Loucy (cell line): ENCODE measurements at regions not wholly inside any gene's neighbourhood (a gene's known extent, or its start where the extent isn't known, plus 50 kb on each side); places are given as distances from the start of the nearest gene placed in this dataset.
A peak's percentile ranks its signal among the peaks of the same experiment; 100 is the strongest.

Source experiments
- H2AFZ ChIP-seq: fragments of 200-600 bp; sonication (generic); 2 replicates; pipeline ENCODE4 v1.6.0; 2016; ENCODE audit warnings: antibody characterized with exemption, mild to moderate bottlenecking, low read length, moderate library complexity
- H3F3A ChIP-seq: fragments of 200-600 bp; 2 replicates; pipeline ENCODE4 v1.6.0; 2016; ENCODE audit warnings: antibody characterized with exemption, low read depth, mild to moderate bottlenecking
- H3K27me3 ChIP-seq: fragments of 200-600 bp; sonication (generic); 2 replicates; pipeline ENCODE4 v1.6.1; 2014; ENCODE audit warnings: low read length, mild to moderate bottlenecking; ENCODE audit not compliant: insufficient read depth, poor library complexity, severe bottlenecking
- H3K36me3 ChIP-seq: fragments of 200-600 bp; sonication (generic); 2 replicates; pipeline ENCODE4 v1.6.1; 2016; ENCODE audit warnings: low read length; ENCODE audit not compliant: insufficient read depth
- H3K4me1 ChIP-seq: fragments of 200-600 bp; sonication (generic); 2 replicates; pipeline ENCODE4 v1.5.1; 2014; ENCODE audit warnings: low read length, mild to moderate bottlenecking; ENCODE audit not compliant: insufficient read depth, poor library complexity, severe bottlenecking
- H3K4me2 ChIP-seq: fragments of 200-600 bp; sonication (generic); 2 replicates; pipeline ENCODE4 v1.6.0; 2014; ENCODE audit warnings: antibody characterized with exemption, low read length, low read depth, mild to moderate bottlenecking; ENCODE audit not compliant: poor library complexity, severe bottlenecking
- H3K4me3 ChIP-seq: fragments of 200-600 bp; sonication (generic); 2 replicates; pipeline ENCODE4 v1.5.1; 2014; ENCODE audit warnings: low read length, mild to moderate bottlenecking, mixed read lengths; ENCODE audit not compliant: poor library complexity, severe bottlenecking
- H3K79me2 ChIP-seq: fragments of 200-600 bp; sonication (generic); 2 replicates; pipeline ENCODE4 v1.6.1; 2014; ENCODE audit warnings: low read length; ENCODE audit not compliant: insufficient read depth
- H3K9ac ChIP-seq: fragments of 200-600 bp; sonication (generic); 2 replicates; pipeline ENCODE4 v1.6.0; 2014; ENCODE audit warnings: mild to moderate bottlenecking, low read depth, low read length, moderate library complexity; ENCODE audit not compliant: poor library complexity, severe bottlenecking
- H3K9me2 ChIP-seq: fragments of 200-600 bp; sonication (generic); replicated peaks from 2 replicates; pipeline ENCODE4 v1.6.1; 2016; ENCODE audit warnings: low read depth, low read length, mixed read lengths
- H3K9me3 ChIP-seq: fragments of 200-600 bp; sonication (generic); 2 replicates; pipeline ENCODE4 v1.6.1; 2014; ENCODE audit warnings: mild to moderate bottlenecking, antibody characterized with exemption, low read length, low read depth; ENCODE audit not compliant: insufficient read depth
- H4K20me1 ChIP-seq: fragments of 200-600 bp; sonication (generic); 2 replicates; pipeline ENCODE4 v1.6.0; 2014; ENCODE audit warnings: antibody characterized with exemption, low read length, mild to moderate bottlenecking; ENCODE audit not compliant: insufficient read depth, poor library complexity, severe bottlenecking
- EZH2phosphoT487 ChIP-seq: fragments of 200-600 bp; IDR thresholded peaks from 2 replicates; pipeline ENCODE4 v1.6.1; 2018; ENCODE audit warnings: antibody characterized with exemption, mild to moderate bottlenecking, moderate library complexity, borderline replicate concordance
- TF ChIP-seq, protein P1 (sequence below): fragments of 200-600 bp; sonication (generic); conservative IDR thresholded peaks from 2 replicates; pipeline ENCODE4 v1.5.1; 2014; ENCODE audit warnings: mild to moderate bottlenecking, antibody characterized with exemption, low read length

DNA sequence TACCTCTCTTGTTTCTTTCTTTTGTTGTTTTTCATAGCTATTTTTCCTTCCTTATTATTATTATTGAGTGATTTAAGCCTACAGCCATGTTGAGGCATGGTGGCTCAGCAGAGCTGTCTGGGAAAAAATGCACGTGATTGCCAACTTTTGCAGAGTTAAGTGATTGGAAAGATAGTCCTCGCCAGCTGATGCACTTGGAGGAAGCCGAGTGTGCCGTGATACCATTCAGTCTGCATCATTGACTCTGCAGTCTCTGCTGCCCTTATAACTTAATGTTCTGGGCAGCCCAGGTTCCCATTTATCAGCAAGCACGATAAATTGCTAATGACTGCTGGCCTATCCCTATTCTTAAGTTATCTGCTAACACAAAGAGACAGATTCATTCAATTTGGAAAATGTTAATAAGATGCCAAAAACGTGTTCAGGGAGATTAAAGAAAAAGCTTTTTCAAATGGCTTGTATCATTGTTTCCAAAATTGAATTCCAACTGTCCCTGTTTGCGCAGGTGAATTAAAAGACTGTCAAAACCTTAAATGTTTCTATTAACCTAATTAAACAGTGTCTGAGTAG is 232.9 kb upstream of the NPY start:
- H3K36me3 ChIP-seq, result no peaks in the 10 kb centered on the region
- no peak overlapping the region for H2AFZ ChIP-seq
- no peak overlapping the region for H3K4me2 ChIP-seq
- no peaks in the 10 kb centered on the region for H3K27me3 ChIP-seq
- peaks cover 13% of the 10 kb centered on the region for H3K4me1 ChIP-seq
- no peaks in the 10 kb centered on the region for H4K20me1 ChIP-seq
- no peak overlapping the region for H3K9ac ChIP-seq
- H3K4me3 ChIP-seq, result no peak overlapping the region
- no peaks in the 10 kb centered on the region for H3K79me2 ChIP-seq
- H3K9me3 ChIP-seq, result no peaks in the 10 kb centered on the region
- H3F3A ChIP-seq, result no peaks in the 10 kb centered on the region
- H3K9me2 ChIP-seq, result no peaks in the 10 kb centered on the region
- TF ChIP-seq, protein P1, sequence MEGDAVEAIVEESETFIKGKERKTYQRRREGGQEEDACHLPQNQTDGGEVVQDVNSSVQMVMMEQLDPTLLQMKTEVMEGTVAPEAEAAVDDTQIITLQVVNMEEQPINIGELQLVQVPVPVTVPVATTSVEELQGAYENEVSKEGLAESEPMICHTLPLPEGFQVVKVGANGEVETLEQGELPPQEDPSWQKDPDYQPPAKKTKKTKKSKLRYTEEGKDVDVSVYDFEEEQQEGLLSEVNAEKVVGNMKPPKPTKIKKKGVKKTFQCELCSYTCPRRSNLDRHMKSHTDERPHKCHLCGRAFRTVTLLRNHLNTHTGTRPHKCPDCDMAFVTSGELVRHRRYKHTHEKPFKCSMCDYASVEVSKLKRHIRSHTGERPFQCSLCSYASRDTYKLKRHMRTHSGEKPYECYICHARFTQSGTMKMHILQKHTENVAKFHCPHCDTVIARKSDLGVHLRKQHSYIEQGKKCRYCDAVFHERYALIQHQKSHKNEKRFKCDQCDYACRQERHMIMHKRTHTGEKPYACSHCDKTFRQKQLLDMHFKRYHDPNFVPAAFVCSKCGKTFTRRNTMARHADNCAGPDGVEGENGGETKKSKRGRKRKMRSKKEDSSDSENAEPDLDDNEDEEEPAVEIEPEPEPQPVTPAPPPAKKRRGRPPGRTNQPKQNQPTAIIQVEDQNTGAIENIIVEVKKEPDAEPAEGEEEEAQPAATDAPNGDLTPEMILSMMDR, result no peak
- no peak for TF ChIP-seq EZH2phosphoT487

DNA sequence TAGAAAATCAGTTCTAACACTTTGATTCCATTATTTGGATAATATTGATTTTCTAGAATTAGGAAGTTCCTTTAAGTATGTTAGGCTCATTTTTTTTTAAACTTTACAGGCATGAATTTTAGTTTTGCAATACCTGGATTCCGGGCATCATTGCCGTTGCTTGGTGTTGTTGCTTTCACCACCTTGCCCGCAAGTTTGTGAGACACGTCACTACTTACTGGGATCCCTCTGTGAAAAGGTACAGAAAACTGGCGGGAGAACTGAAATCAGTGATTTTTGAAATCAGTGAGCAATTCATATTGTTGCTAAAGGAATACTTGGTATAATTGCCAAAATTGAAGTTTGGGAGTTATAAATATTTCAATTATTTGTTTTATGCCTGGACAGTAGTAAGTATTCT is 232.3 kb upstream of the NPY start:
- no peaks in the 10 kb centered on the region for H3K9me2 ChIP-seq
- no peak overlapping the region for H3K4me3 ChIP-seq
- H3K4me1 ChIP-seq, result peaks cover 13% of the 10 kb centered on the region
- no peaks in the 10 kb centered on the region for H4K20me1 ChIP-seq
- no peaks in the 10 kb centered on the region for H3K36me3 ChIP-seq
- no peak for TF ChIP-seq EZH2phosphoT487
- TF ChIP-seq, protein P1, result no peak
- H3K79me2 ChIP-seq, result no peaks in the 10 kb centered on the region
- H3F3A ChIP-seq, result no peaks in the 10 kb centered on the region
- no peak overlapping the region for H3K9ac ChIP-seq
- no peak overlapping the region for H3K4me2 ChIP-seq
- no peaks in the 10 kb centered on the region for H3K9me3 ChIP-seq
- H2AFZ ChIP-seq, result no peak overlapping the region
- no peaks in the 10 kb centered on the region for H3K27me3 ChIP-seq

DNA sequence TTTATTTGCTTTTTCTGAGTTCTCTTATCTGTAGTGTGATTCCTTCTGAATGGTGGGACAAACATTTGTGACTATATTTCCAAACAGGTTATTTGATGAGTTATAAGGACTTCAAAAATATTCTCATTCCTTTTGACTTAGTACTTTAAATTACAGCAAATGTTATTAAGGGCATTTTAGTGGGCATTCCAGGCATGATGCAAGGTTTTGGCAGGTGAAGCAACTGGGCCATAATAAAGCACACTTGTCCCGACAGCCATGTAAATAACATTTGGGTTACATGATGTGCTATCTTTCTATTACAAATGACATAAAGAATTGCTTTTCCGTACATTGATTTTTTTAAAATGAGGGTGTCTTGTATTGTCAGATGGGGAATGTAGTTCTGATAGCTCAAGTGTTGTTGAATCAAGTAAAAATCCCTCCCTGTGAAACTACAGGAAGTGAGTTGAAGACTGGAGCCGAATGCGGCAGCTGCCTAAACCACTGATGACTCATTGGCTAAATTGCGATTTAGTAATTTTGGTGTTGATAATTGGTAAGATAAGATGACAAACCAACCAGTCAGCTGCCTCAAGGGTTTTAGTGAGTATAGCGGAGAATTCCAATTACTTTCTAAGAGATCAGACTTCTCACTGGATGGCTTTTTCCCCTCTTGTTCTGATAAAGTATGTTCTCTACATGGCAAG is 231.3 kb upstream of the NPY start:
- peaks cover 13% of the 10 kb centered on the region for H3K4me1 ChIP-seq
- no peaks in the 10 kb centered on the region for H3K9me2 ChIP-seq
- H4K20me1 ChIP-seq, result no peaks in the 10 kb centered on the region
- H3K36me3 ChIP-seq, result no peaks in the 10 kb centered on the region
- H3K4me2 ChIP-seq, result peak overlapping the region; percentile 60
- no peaks in the 10 kb centered on the region for H3K27me3 ChIP-seq
- H3K4me3 ChIP-seq, result peak overlapping the region; percentile 51
- H3F3A ChIP-seq, result no peaks in the 10 kb centered on the region
- H2AFZ ChIP-seq, result no peak overlapping the region
- no peak for TF ChIP-seq EZH2phosphoT487
- TF ChIP-seq, protein P1, result no peak
- no peak overlapping the region for H3K9ac ChIP-seq
- no peaks in the 10 kb centered on the region for H3K79me2 ChIP-seq
- no peaks in the 10 kb centered on the region for H3K9me3 ChIP-seq
